Activated CD8-positive, alpha-beta memory T cell treated with anti-CD3 and anti-CD28 coated beads, Interleukin-2, amount 50 U/mL, for 24 hours (primary cell): ENCODE measurements at regions not wholly inside any gene's neighbourhood (a gene's known extent, or its start where the extent isn't known, plus 50 kb on each side); places are given as distances from the start of the nearest gene placed in this dataset.

Experiments
- DNase-seq: peaks from one replicate; pipeline ENCODE4 v3.0.0-alpha.2; 2020; ENCODE audit errors: extremely low read depth

DNA sequence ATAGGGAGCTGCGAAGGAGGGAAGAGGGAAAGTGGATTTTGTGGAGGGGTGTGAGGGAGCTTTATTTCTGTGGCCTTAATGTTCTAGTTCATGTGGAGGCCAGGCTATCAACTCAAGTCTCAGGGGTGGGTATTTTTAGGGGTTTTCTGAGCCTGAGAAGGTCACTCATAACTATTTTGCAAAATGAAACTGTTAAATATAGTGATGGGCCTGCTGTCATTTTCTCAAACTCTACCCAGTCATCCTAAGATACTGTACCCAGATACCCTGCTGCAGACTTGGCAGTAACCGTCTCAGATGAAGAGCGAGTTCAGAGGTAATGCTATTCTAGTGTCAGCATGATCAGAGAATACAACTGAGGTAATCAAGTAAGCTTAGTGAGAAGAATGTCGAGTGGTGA is 545.0 kb upstream of the TBL1XR1 start:
- DNase-seq: no peak

DNA sequence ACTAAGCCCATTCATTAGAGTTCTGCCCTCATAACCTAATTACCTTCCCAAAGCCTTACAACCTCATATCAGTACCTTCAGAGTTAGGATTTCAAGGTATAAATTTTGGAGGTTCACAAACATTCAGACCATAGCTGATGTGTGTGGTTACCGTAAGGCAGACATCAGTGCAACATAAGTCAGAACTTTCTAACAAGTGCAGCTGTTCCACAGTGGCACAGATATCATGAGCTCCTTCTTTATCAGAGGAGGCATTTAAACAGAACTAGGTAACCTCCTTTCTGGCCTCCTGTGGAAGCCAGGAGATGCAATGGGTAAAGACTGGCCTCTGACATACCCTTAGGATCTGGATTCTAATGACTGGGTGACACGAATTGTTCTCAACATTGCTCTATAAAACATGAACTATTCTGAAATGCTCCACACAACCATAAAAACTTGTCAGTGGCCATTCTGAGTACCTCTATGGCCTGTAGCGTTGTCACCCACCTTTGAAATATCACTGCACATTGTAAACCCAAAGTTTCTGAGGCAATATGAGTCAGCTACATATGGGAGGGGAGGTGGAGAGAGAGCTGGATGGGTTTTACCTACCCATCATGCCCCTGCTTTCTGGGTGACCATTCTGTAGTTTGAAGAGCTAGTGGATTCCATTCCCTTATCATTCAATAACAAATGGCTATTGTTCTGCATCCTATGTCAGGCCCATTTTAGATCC is 546.0 kb upstream of the TBL1XR1 start:
- no peak for DNase-seq

DNA sequence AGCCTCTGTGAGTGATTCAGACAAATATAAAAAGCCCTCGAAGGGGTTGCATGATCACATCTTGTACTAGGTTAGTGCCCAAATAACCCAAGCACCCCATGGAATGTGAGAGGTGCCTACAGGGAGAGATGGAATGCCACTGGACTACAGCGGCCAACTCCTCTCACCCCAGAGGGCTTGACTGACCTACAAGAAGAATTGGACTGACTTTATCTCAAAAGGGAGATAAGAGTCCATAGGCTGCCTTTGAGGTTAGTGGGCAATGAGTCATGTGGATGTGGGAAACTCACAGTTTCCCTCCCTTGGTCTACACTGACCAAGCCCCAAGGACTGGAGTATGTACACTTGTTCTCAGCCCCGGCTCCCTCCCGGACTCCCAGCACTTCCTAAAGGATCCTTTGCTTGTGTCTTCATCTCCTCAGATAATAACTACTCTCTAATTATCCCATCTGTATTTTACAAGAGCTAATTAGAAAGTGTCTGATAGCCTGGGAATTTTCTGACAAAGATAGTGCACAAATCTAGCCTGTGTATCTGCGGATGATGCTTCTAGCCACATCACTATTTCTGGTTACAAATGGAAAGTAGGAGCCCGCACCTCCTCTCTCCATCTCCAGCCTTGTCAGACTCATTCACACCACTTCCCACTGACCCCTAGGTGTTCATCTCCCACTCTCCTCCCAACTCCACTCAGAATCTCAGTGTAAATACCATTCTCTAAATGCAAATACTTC is 547.8 kb upstream of the TBL1XR1 start:
- no peak for DNase-seq

DNA sequence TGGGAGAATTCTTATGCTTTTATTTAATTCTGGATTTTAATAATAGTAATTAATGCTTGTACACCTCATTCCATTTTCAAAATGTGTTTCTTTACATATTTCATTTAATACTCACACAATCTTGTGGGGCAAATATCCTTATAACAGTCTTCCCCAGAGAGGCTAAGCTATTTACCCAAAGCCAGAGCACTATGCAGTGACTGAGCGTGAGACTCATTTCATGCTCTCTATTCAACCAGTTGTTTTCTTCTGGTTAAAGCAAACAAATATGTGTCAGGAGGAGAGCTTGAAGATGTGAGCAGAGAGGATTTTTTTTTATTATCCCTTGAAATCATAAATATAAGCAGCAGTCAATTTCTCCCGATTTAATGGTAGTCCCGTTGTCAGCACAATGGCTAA is 548.3 kb upstream of the TBL1XR1 start:
- no peak for DNase-seq

DNA sequence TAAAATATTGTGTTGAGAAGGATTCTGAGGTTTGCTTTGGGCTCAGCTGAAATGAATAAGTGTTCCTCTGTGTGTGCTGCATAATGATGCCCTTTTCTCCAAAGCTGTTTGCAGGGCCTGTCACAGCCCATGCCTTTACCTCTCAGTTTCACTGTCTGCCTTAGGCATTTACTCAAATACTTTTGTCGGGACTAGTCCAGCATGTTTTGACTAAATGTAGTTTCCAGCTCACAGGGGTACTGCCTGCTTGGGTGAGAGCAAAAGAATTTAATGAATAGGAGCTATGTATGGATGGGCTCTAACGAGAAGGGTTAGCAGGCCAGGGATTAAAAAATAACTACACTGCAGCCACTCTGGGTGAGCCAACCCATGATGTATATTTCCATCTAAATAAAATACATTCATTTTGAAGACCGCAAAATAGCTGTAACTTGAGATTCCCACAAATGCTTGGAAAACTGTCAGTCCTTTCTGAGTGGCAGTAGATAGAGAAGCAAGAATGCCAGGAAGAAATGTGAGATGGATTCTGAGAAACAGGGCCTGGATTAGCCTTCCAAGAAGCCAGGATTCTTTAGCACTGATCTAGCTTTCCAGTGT is 549.2 kb upstream of the TBL1XR1 start:
- DNase-seq: no peak

DNA sequence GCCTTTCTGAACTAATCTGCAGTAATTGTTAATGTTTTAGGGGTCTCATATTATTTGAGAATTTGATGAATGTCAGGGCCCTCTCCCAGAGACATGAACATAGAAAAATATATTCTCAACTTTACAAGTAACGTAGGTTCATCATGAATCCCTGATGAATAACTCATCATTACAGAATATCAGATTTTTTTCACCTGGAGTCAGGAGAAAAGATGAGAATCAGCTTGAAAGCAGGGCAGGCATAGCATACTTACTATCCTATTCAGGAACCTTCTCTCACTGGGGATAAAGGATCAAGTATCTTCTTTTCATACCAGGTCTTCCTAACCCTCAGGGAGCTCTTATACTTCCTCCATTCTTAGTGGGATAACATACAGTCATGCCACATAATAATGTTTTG is 552.6 kb upstream of the TBL1XR1 start:
- no peak for DNase-seq

DNA sequence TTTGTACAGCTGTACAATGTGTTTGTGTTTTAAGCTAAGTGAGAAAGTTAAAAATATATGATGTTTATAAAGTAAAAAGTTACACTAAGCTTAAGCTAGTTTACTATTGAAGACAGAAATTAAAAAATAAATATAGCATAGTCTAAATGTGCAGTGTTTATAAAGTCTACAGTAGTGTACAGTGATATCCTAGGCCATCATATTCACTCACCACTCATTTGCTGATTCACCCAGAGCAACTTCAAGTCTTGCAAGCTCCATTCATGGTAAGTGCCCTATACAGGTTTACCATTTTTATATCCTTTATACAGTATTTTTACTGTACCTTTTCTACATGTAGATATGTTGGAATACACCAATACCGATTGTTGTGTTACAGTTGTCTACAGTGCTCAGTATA is 553.2 kb upstream of the TBL1XR1 start:
- DNase-seq: no peak

DNA sequence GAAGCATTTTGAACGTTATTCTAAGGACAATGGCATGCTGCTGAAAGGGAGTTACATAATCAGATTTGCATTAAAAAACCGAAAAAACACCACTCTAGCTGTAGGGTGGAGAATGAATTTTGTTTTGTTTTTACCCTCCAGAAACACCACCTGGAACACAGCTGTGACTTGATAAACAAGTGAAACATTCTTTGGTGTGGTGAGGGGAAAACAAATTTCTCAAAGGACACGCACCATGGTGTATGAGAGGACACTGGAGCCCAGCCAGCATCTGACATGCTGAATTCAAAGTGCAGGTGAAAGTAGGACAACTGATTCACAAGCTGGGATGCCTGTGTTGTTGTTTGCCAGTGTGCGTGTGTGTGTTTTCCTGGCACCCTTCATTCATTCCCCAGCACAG is 554.5 kb upstream of the TBL1XR1 start:
- no peak for DNase-seq

DNA sequence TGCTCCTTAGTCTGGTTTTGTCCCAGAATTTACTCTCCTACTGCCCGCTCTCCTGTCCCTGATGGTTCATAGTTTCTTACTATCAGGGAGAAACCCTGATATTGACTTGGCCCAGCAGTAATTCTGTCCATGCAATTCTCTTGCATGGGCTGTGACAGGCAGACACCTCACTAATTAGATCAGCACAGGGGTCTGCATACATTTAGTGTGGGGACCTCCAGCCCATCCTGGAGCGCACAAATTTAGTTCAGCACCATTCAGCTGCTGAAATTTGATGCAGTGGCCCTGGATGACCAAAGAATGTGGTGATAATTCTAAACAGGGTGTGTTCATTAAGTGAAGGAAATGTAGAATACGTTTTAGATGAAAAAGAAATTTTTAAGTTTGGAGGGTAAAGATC is 555.5 kb upstream of the TBL1XR1 start:
- no peak for DNase-seq

DNA sequence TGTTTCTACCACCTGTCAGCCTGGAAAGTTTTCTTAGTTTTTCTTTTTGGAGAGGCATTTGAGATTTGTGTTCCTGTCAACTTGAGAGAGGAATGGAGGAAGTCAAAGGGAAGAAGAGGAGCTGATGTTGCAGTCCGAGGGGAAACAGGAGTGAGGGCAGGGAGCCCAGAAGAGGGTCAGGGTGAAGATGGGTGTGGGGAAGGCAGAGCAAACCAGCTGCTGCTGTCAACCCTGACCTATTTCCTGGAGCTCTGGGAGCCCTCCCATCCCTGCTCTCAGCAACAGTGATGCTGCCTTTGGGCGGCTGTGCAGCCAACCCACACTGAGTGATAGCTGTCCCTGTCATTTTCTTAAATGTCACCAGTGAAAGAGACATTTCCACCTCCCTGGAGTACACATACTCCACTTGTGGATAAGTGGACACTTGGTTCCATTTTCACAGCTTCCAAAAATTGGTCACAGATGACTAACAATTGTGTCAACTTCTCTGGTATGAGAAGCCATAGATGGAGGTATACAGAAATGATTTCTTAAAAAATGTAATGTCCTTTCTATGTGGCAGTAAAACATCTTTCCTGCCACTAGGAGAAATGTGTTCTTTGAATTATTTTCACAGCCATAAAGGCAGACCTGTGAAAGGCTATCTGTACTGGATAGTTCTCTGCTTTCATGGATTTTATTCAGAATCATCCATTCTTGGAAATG is 556.3 kb upstream of the TBL1XR1 start:
- DNase-seq: no peak

DNA sequence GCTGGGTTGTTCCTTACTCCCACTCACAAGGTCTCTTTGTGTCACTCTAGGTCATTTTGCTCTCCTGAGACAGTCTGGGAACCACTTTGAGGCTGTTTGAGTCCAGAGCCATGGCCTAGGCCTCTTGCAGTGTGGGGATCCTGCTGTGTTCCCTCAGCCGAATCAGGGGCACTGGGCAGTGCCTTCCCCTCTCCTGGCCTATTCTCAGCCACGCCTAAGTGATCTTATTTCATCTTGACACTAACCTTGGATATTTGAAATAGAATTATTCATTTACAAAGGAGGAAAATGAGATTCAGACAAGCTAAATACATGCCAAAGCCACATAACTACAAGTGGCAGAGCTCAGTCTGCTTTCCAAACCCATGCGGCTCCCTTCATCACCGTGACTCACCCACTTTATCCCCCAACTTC is 557.2 kb upstream of the TBL1XR1 start:
- DNase-seq: no peak

DNA sequence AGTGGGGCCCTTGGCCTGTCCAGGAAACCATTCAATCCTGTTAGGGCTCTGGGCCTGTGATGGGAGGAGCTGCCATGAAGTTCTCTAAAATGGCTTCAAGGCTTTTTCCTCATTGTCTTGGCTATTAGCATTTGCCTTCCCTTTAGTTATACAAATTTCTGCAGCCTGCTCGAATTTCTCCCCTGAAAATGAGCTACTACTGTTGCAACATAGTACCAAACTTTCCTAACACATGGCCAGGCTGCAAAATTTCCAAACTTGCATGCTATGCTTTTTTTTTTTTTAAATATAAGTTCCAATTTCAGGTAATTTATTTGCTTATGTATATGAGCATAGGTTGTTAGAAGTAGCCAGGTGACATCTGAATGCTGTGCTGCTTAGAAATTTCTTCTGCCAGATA is 560.8 kb upstream of the TBL1XR1 start:
- no peak for DNase-seq

DNA sequence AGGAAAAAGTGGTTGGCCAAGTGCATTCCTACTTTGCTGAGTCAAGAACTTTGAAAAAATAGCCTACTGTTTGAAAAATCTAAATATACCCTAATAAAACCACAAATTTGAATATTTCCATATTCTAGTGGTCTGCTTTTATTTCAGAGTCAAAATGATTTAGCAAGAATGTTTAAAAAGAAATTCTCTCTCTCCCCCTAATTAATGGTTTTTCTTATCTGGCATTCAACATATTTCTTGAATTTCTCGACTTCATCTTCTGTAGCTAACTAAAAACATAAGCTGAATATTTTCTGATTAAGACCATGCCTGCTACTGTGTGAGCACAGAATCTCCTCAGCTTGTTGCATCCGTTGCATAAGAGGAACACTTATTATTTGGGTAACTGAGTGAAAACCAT is 563.5 kb upstream of the TBL1XR1 start:
- DNase-seq: no peak

DNA sequence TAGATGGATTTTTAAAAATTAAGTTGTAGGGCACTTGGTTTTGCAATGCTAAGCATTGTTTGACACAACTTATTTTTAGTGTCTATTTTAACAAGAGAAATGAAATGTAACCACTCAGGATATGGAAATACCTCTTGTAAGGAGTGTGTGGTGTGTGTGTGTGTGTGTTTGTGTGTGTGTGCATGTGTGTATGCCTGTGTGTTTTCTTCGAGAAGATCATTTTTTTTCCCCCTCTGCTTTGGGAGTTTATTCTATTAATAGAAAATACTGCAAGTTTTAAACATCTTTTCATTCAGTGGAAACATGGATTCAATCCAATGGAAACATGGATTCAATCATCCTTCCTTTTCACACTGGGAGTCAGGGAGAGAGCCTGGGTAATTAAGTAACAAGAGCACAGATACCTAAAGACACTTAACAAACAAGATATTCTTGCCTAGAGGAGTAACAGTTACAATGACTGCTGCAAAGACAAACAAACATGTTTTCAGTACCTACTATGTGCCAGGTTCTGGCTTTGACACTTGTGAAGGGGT is 567.2 kb upstream of the TBL1XR1 start:
- no peak for DNase-seq

DNA sequence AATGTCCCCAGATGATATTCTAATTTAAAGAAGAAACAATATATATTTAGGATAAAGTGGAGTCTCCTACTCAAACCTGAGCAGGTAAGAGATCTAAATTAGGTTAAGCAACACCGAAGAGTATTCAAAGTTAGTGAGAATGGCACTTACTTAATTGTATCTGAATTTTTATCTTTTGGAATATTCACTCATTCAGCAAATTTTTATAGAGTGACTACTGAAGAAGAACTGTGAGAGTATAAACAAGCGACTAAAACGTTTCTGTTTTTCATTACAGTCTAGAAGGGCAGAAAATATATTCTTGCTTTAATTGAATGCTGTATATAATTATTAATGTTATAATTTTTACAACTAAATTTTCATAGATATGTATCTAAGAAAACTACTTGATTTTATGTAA is 567.7 kb upstream of the TBL1XR1 start:
- DNase-seq: no peak

DNA sequence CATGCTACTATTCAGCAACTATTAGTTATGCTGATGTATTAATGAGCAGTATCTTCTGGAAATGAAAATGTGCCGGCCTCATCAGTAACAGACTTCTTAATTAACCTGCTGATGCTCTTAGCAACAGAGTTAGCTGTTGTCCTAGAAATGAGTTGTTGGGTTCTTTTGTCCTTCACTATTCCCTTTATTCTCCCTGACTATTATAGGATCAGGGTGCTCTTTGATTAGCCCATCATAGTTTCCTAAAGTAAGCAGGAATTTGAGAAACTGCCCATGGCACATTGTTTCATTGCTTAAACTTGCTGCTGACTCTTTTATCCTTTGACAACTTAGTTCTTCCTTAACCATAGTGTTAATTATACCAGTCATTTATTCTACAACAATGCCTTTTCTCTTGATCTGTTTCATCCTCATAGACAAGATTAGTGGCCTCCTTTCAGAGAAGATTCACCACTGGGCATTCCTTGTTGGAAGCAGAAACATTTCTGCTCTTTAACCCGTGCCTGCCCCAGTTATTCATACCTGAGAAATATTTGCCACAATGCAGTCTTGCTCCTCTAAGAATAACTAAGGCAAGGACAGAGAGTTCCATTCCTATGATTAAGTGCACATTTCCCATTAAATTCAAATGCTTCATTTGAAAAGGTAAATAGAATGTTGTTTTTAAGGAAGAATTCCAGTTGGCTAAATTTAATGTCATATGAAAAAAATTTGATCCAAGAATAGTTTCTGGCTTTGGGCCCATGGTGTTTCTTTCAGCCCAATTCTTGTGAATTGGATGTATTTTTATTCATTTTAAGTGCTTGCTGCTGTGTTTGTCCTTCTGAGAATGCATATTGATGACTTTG is 573.3 kb upstream of the TBL1XR1 start:
- DNase-seq: no peak

DNA sequence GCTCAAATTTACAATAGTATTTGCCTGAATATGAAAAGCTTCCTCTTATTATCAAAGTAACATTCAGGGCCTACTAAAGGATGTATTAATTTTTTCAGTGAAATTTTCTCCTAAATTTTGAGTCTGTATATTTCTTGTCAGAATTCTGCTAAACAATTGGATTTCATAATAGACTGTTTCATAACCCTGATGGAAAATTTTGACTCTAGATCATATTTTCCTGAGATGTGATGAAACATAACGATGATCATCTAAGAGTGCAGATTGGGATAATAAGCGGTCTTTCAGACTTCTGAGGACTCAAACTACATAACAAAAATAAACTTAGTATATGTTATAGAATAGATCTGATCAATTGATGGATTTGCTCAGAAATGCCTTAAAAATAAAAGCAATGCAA is 574.5 kb upstream of the TBL1XR1 start:
- DNase-seq: no peak

DNA sequence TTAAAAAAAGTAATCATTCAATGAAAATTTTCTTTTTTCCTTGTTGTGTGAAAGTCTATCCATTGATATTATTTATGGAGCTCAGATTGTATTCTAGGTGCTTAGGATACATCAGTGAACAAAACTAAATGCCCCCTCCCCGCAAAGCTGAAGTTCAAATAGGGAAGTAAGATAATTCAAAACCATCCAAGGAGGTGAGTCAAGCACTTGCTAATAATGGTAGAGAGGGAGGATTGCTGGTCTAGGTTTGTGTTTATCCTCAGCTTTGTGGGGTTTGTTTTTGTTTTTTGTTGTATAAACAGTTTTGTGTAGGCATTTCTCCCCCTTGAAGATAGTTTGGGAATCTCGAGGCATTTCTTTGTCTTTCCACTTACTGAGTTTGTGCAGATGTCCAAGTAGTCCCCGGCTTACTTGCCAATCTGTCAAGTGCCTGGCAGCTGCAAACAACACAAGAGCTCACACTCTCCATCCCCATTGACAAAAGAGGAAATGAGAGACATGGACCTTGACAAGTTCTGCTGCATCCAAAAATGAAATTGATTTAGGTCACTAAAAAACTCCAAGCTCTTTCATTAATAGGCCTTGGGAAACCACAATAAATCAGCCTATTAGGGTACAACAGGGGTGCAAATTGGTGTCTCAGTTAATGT is 575.8 kb upstream of the TBL1XR1 start:
- DNase-seq: no peak

DNA sequence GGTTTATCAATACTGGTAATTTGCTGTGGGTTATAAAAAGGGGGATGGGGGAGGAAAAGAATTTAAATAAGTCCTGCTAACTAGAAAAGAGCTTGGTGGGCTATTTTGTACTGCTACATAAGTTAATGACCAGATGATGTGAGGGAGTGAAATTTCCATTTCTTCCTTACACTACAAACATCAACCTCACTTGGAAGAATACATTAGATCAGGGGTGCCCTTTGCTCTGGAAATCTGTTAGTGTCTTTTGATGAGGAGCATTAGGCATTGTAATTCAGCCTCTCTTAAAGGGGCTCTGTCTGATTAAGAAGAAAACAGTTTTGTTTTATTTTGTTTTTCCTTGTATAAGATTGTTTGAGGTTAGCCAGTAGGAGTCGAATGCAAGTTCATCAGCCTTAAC is 576.4 kb upstream of the TBL1XR1 start:
- no peak for DNase-seq

DNA sequence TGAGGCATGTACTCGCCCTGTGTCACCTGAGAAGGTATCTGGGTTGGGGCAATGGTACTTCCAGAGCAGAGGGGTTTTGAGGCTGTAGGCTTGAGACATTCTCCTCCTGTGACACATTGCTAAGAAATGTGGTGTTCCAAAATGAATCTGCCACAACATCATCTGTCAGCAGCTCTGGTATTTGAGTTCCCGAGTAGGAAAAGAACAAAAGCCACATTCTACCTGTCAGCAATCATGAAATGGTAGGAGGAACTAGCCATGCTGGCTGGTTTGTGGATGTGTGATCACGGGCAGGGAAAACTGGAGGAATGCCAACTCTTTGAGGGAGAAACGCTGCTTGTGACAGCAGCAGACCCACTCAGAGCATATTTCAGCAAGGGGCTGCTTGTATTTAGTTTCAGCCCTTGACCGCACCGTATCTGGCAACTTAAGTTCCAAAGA is 579.4 kb upstream of the TBL1XR1 start:
- no peak for DNase-seq

DNA sequence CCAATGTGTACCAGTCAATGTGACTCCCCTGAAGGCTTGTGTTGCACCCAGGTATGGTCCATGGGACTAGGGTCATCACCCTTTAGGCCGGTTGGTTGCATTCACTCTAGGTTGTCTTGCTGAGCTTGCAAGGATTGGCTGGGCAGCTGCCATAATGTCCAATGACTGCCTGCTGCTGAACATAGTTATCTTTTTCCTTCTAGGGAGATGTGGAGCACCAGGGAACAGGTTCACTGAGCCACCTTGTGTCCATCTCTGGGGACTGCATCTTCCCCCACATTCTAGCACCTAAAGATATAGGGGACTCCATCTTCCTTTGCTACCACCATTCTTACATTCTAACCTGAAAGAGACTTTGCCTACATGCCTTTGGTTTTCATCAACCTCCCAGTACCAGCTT is 580.4 kb upstream of the TBL1XR1 start:
- DNase-seq: no peak
